H1 (cell line): ENCODE measurements at regions not wholly inside any gene's neighbourhood (a gene's known extent, or its start where the extent isn't known, plus 50 kb on each side); places are given as distances from the start of the nearest gene placed in this dataset.
A peak's percentile ranks its signal among the peaks of the same experiment; 100 is the strongest.

ENCODE experiments used
- CTCF ChIA-PET: fragments of 300-600 bp; sonication (Branson Sonifier 250); formaldehyde crosslinking; loops from one replicate; lab custom pipeline; 2021; ENCODE audit not compliant: partially characterized antibody; lab: Charles Lee
- POLR2A ChIA-PET: fragments of 300-600 bp; sonication (Branson Sonifier 250); formaldehyde crosslinking; loops from one replicate; lab custom pipeline; 2021; ENCODE audit warnings: inconsistent platforms; ENCODE audit not compliant: partially characterized antibody; lab: Charles Lee
- DNase-seq, 2 experiments: peaks; one replicate each; pipeline versions ENCODE4 v3.0.0 to v3.0.0-alpha.2; 2010 to 2022; ENCODE audit warnings: low spot score in 2 of 2, low read depth in 1 of 2, mixed read lengths in 1 of 2
- FAIRE-seq: peaks from 2 replicates; lab custom pipeline; 2011; peaks lifted over from hg19 to GRCh38; lab: Jason Lieb, UNC
- H2AFZ ChIP-seq: 2 replicates; pipeline ENCODE4 v1.8.1; 2012; ENCODE audit warnings: low read length, inconsistent platforms
- H2AK5ac ChIP-seq: 2 replicates; pipeline ENCODE4 v1.6.1; 2013; ENCODE audit warnings: low read depth, low read length
- H2BK120ac ChIP-seq: replicated peaks from 2 replicates; pipeline ENCODE3; 2013; ENCODE audit warnings: low read depth, low read length, inconsistent platforms
- H2BK12ac ChIP-seq: 2 replicates; pipeline ENCODE4 v1.6.1; 2013; ENCODE audit warnings: low read depth, low read length
- H2BK15ac ChIP-seq: 2 replicates; pipeline ENCODE4 v1.6.1; 2013; ENCODE audit warnings: low read length
- H2BK20ac ChIP-seq: 2 replicates; pipeline ENCODE4 v1.6.1; 2013; ENCODE audit warnings: low read length
- H2BK5ac ChIP-seq: 2 replicates; pipeline ENCODE4 v1.6.1; 2013; ENCODE audit warnings: low read depth, low read length
- H3K14ac ChIP-seq: 2 replicates; pipeline ENCODE4 v1.6.1; 2013; ENCODE audit warnings: inconsistent platforms; ENCODE audit not compliant: insufficient read length
- H3K18ac ChIP-seq: 2 replicates; pipeline ENCODE4 v1.6.1; 2013; ENCODE audit warnings: low read length; ENCODE audit errors: extremely low read depth
- H3K23ac ChIP-seq: 2 replicates; pipeline ENCODE4 v1.6.1; 2013; ENCODE audit warnings: inconsistent platforms; ENCODE audit not compliant: insufficient read length
- H3K23me2 ChIP-seq: 2 replicates; pipeline ENCODE4 v1.6.1; 2013; ENCODE audit warnings: low read depth, low read length
- H3K27ac ChIP-seq: 2 replicates; pipeline ENCODE4 v1.6.1; 2011; ENCODE audit warnings: low read depth, low read length, inconsistent platforms
- H3K27me3 ChIP-seq, 4 experiments: replicated peaks in 1 of 4; 1 replicate in 1 of 4; 2 replicates in 3 of 4; pipeline versions ENCODE4 v1.6.1 to v1.8.1; 2011 to 2013; ENCODE audit warnings: low read length in 3 of 4, mild to moderate bottlenecking in 3 of 4, inconsistent platforms in 2 of 4, mixed read lengths in 2 of 4, moderate library complexity in 1 of 4; ENCODE audit not compliant: control insufficient read depth in 3 of 4, insufficient read depth in 3 of 4; ENCODE audit errors: extremely low read depth in 1 of 4
- H3K36me3 ChIP-seq, 4 experiments: 2 replicates each; pipeline versions ENCODE4 v1.6.1 to v1.8.1; 2011 to 2013; ENCODE audit warnings: mild to moderate bottlenecking in 4 of 4, low read length in 3 of 4, moderate library complexity in 2 of 4, control low read depth in 1 of 4, inconsistent platforms in 1 of 4; ENCODE audit not compliant: insufficient read depth in 4 of 4, control insufficient read depth in 2 of 4
- H3K4ac ChIP-seq: replicated peaks from 2 replicates; pipeline ENCODE3; 2013; ENCODE audit warnings: low read length, low read depth, mixed read lengths, inconsistent platforms; ENCODE audit not compliant: insufficient read length
- H3K4me1 ChIP-seq, 4 experiments: replicated peaks in 1 of 4; 1 replicate in 1 of 4; 2 replicates in 3 of 4; pipeline versions ENCODE4 v1.6.1 to v1.8.1; 2011 to 2013; ENCODE audit warnings: low read length in 3 of 4, inconsistent platforms in 2 of 4, mixed read lengths in 1 of 4; ENCODE audit not compliant: insufficient read depth in 4 of 4, control insufficient read depth in 3 of 4
- H3K4me2 ChIP-seq, 2 experiments: 2 replicates each; pipeline versions ENCODE4 v1.6.1 to v1.8.1; 2011 to 2013; ENCODE audit warnings: low read depth in 2 of 2, low read length in 2 of 2, control low read depth in 1 of 2, inconsistent platforms in 1 of 2, mild to moderate bottlenecking in 1 of 2; ENCODE audit not compliant: insufficient read depth in 1 of 2
- H3K4me3 ChIP-seq, 4 experiments: fragments of 200-600, 300-600 bp in 1 of 4; sonication (generic), shearing (Covaris generic), sonication (Bioruptor Twin) in 1 of 4; 2 replicates each; pipeline versions ENCODE4 v1.5.1 to v1.8.1; 2011 to 2016; ENCODE audit warnings: low read length in 4 of 4, low read depth in 3 of 4, control low read depth in 2 of 4, inconsistent platforms in 2 of 4, mild to moderate bottlenecking in 2 of 4, mixed read lengths in 1 of 4, moderate library complexity in 1 of 4; ENCODE audit not compliant: insufficient read depth in 2 of 4; ENCODE audit errors: extremely low read depth in 1 of 4
- H3K56ac ChIP-seq: replicated peaks from 2 replicates; pipeline ENCODE3; 2013; ENCODE audit warnings: low read depth, mild to moderate bottlenecking, mixed read lengths, low read length, inconsistent platforms; ENCODE audit not compliant: insufficient read length
- H3K79me1 ChIP-seq: 2 replicates; pipeline ENCODE4 v1.6.1; 2013; ENCODE audit warnings: low read depth, low read length, control low read depth
- H3K79me2 ChIP-seq, 2 experiments: 2 replicates each; pipeline versions ENCODE4 v1.6.1 to v1.8.1; 2012 to 2013; ENCODE audit warnings: low read length in 2 of 2, mild to moderate bottlenecking in 2 of 2, inconsistent platforms in 1 of 2; ENCODE audit not compliant: insufficient read depth in 2 of 2, control insufficient read depth in 1 of 2
- H3K9ac ChIP-seq, 4 experiments: replicated peaks in 1 of 4; 1 replicate in 1 of 4; 2 replicates in 3 of 4; pipeline versions ENCODE4 v1.6.1 to v1.8.1; 2011 to 2013; ENCODE audit warnings: low read depth in 3 of 4, low read length in 3 of 4, control low read depth in 2 of 4, mild to moderate bottlenecking in 2 of 4, moderate library complexity in 2 of 4, inconsistent platforms in 1 of 4; ENCODE audit errors: extremely low read depth in 1 of 4
- H3K9me3 ChIP-seq, 2 experiments: 2 replicates each; pipeline versions ENCODE4 v1.6.1 to v1.8.1; 2012 to 2013; ENCODE audit warnings: mild to moderate bottlenecking in 2 of 2, moderate library complexity in 2 of 2, control low read depth in 1 of 2, inconsistent platforms in 1 of 2, low read depth in 1 of 2, low read length in 1 of 2, mixed read lengths in 1 of 2; ENCODE audit not compliant: insufficient read depth in 2 of 2
- H4K20me1 ChIP-seq, 2 experiments: replicated peaks in 1 of 2; 2 replicates each; pipeline versions ENCODE3 to v1.8.1; 2011 to 2013; ENCODE audit warnings: inconsistent platforms in 2 of 2, low read length in 2 of 2, mild to moderate bottlenecking in 1 of 2; ENCODE audit not compliant: insufficient read depth in 2 of 2, control insufficient read depth in 1 of 2
- H4K5ac ChIP-seq: 2 replicates; pipeline ENCODE4 v1.6.1; 2013; ENCODE audit warnings: low read length, low read depth, mixed read lengths, inconsistent platforms; ENCODE audit not compliant: insufficient read length
- H4K8ac ChIP-seq: 2 replicates; pipeline ENCODE4 v1.8.0; 2013; ENCODE audit warnings: mild to moderate bottlenecking, moderate library complexity, low read length, inconsistent platforms; ENCODE audit not compliant: insufficient read depth; ENCODE audit errors: extremely low read depth
- H4K91ac ChIP-seq: replicated peaks from 2 replicates; pipeline ENCODE3; 2013; ENCODE audit warnings: low read length, mixed read lengths, inconsistent platforms; ENCODE audit not compliant: insufficient read length
- CREB1 ChIP-seq: IDR thresholded peaks from 2 replicates; pipeline ENCODE4 v1.6.1; 2012; ENCODE audit warnings: inconsistent platforms
- HDAC2 ChIP-seq, 2 experiments: fragments of 300-600 bp in 1 of 2; sonication (generic) in 1 of 2; IDR thresholded peaks; 2 replicates each; pipeline ENCODE4 v1.6.1; 2011 to 2012; ENCODE audit warnings: low read depth in 2 of 2, low read length in 2 of 2, mild to moderate bottlenecking in 2 of 2, moderate library complexity in 2 of 2, borderline replicate concordance in 1 of 2, inconsistent platforms in 1 of 2
- RNF2 ChIP-seq: fragments of 200-900, 300-1000 bp; sonication (generic); IDR thresholded peaks from 2 replicates; pipeline ENCODE4 v1.7.1; 2016; ENCODE audit warnings: borderline replicate concordance, low read depth, mild to moderate bottlenecking, antibody characterized with exemption, low read length; ENCODE audit not compliant: poor library complexity, severe bottlenecking; ENCODE audit errors: missing control alignments
- WGBS, 2 experiments: shearing (Covaris generic) in 1 of 2; methylation state at CpG; one replicate each; pipeline versions ENCODE4 v1.1.6 to v1.1.7; 2013 to 2015; ENCODE audit warnings: low lambda C conversion rate in 2 of 2, mixed read lengths in 2 of 2, inconsistent platforms in 1 of 2, low coverage in 1 of 2, missing lambda C conversion rate in 1 of 2; ENCODE audit not compliant: insufficient replicate concordance in 2 of 2, insufficient coverage in 1 of 2, insufficient read length in 1 of 2; ENCODE audit errors: extremely low coverage in 1 of 2, missing lambda C conversion rate in 1 of 2; 5-methylcytosine and 5-hydroxymethylcytosine counted together

DNA sequence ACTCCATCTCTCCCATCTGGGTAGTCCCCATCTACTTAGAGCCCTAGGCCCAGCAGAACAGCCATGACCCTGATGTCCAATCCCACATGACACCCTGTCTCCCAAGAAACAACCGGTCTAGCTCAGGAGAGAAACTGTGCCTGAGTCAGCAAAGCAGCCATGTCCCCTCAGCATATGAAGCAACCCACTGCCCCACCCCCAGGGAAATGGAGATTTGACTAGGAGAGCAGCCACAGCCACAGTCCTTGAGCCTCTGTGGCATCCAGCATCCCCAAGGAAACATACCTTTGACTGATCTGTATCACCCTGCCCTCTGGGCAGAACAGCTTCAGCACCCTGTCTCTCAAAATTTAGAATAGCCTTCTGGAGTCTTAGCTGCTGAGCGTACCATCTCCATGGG is 641.9 kb upstream of the FBXO33 start:
- Histone ChIP-seq H2BK20ac (no peak overlapping the region), H2AK5ac (no peak overlapping the region), H3K79me2 (no peaks in the 10 kb centered on the region), H2AFZ (0 out of 2 replicates have a peak overlapping the region, but pooled peaks have one; percentile 20), H3K27ac (no peak overlapping the region), H4K5ac (no peak overlapping the region), H3K27me3 (no peaks in the 10 kb centered on the region), H3K4me1 (no peaks in the 10 kb centered on the region), H3K4ac (no peak overlapping the region), H2BK120ac (no peak overlapping the region), H2BK12ac (no peak overlapping the region), H3K4me3 (no peak overlapping the region), H3K18ac (no peak overlapping the region), H2BK15ac (no peak overlapping the region), H3K23me2 (no peaks in the 10 kb centered on the region), H4K20me1 (no peaks in the 10 kb centered on the region), H4K91ac (no peak overlapping the region), H3K4me2 (no peak overlapping the region), H3K56ac (no peak overlapping the region), H3K9ac (no peak overlapping the region), H3K23ac (no peak overlapping the region), H3K9me3 (no peaks in the 10 kb centered on the region), H3K79me1 (no peaks in the 10 kb centered on the region), H3K14ac (no peak overlapping the region), H2BK5ac (no peak overlapping the region), H3K36me3 (no peaks in the 10 kb centered on the region), H4K8ac (no peak overlapping the region)
- POLR2A ChIA-PET: no interaction called here
- FAIRE-seq (no peak), DNase-seq (no peak)
- CTCF ChIA-PET: no interaction called here
- 95% methylated on average over 2 of the region's 2 CpGs; no CpG with 5 or more reads in 1 of the 2 experiments for WGBS, 2 experiments
- no peak for TF ChIP-seq RNF2
- no peak for TF ChIP-seq CREB1
- no peak for TF ChIP-seq HDAC2 (IDR thresholded peaks at IDR 0.05; ENCODE audit: borderline replicate concordance in 1 of 2, low read depth in 2 of 2, low read length in 2 of 2)
